K562 (cell line): ENCODE measurements at regions not wholly inside any gene's neighbourhood (a gene's known extent, or its start where the extent isn't known, plus 50 kb on each side); places are given as distances from the start of the nearest gene placed in this dataset.

Experiments used
- ATAC-seq: fragments of 200-7000 bp; cut with Tn5 transposase; 3 replicates; pipeline ENCODE4 v1.9.1; 2020; ENCODE audit warnings: moderate library complexity
- BruUV-seq: library from RNA; stranded (reverse); fragments of 400-500 nt; replicated peaks from 2 replicates; lab custom pipeline; 2021; lab: Mats Ljungman, UMichigan
- CTCF ChIA-PET: fragments of 300-600 bp; formaldehyde crosslinking; extraction: SDS; loops from one replicate; lab custom pipeline; 2021; ENCODE audit warnings: low intra/inter-chr PET ratio; lab: Yijun Ruan, JAX
- POLR2A ChIA-PET: fragments of 300-600, 350-650 bp; sonication (Branson Sonifier 250); formaldehyde crosslinking; extraction: SDS; loops from one replicate; lab custom pipeline; 2021; ENCODE audit warnings: antibody characterized with exemption, inconsistent platforms; lab: Yijun Ruan, JAX
- DNase-seq, 4 experiments: peaks; one replicate each; pipeline versions ENCODE4 v3.0.0 to v3.0.0-alpha.2; 2011 to 2018; ENCODE audit warnings: low spot score in 3 of 4, mixed read lengths in 3 of 4; ENCODE audit errors: extremely low read depth in 1 of 4
- FAIRE-seq: peaks from 2 replicates; lab custom pipeline; 2011; peaks lifted over from hg19 to GRCh38; lab: Jason Lieb, UNC
- H2AFZ ChIP-seq: 2 replicates; pipeline ENCODE4 v1.6.0; 2011; ENCODE audit warnings: low read depth, low read length, control low read depth, inconsistent platforms
- H3K27ac ChIP-seq: fragments of 200-600 bp; 3 replicates; pipeline ENCODE4 v1.8.0; 2011; ENCODE audit warnings: low read depth, mild to moderate bottlenecking, control low read depth, inconsistent platforms, low read length, moderate library complexity, mixed read lengths; ENCODE audit errors: extremely low read depth
- H3K27me3 ChIP-seq, 2 experiments: fragments of 300-600 bp in 1 of 2; 2 replicates in 1 of 2; 3 replicates in 1 of 2; pipeline versions ENCODE4 v1.6.0 to v1.8.0; 2011; ENCODE audit warnings: inconsistent platforms in 2 of 2, low read length in 2 of 2, mild to moderate bottlenecking in 1 of 2, mixed read lengths in 1 of 2, moderate library complexity in 1 of 2; ENCODE audit not compliant: control insufficient read depth in 2 of 2, insufficient read depth in 2 of 2
- H3K36me3 ChIP-seq: fragments of 300-600 bp; 3 replicates; pipeline ENCODE4 v1.8.0; 2011; ENCODE audit warnings: mild to moderate bottlenecking, low read length, inconsistent platforms; ENCODE audit not compliant: control insufficient read depth, insufficient read depth
- H3K4me1 ChIP-seq, 2 experiments: fragments of 200-600 bp in 1 of 2; replicated peaks in 1 of 2; 2 replicates in 1 of 2; 3 replicates in 1 of 2; pipeline versions ENCODE4 v1.5.1 to v1.8.0; 2011; ENCODE audit warnings: inconsistent platforms in 2 of 2, low read length in 2 of 2, mild to moderate bottlenecking in 1 of 2, mixed read lengths in 1 of 2, moderate library complexity in 1 of 2; ENCODE audit not compliant: control insufficient read depth in 2 of 2, insufficient read depth in 2 of 2
- H3K4me2 ChIP-seq: 2 replicates; pipeline ENCODE4 v1.6.1; 2011; ENCODE audit warnings: low read length, control low read depth, inconsistent platforms, mixed read lengths; ENCODE audit not compliant: insufficient read depth
- H3K4me3 ChIP-seq: fragments of 200-600 bp; sonication (generic), shearing (Covaris generic); 2 replicates; pipeline ENCODE4 v1.5.1; 2016; ENCODE audit warnings: control low read depth, inconsistent platforms
- H3K79me2 ChIP-seq: fragments of 200-600 bp; 3 replicates; pipeline ENCODE4 v1.8.0; 2011; ENCODE audit warnings: low read length, inconsistent platforms; ENCODE audit not compliant: control insufficient read depth, insufficient read depth
- H3K9ac ChIP-seq, 2 experiments: 2 replicates each; pipeline versions ENCODE4 v1.6.0 to v1.6.1; 2011; ENCODE audit warnings: low read depth in 2 of 2, low read length in 2 of 2, control low read depth in 1 of 2, inconsistent platforms in 1 of 2, mild to moderate bottlenecking in 1 of 2, mixed read lengths in 1 of 2; ENCODE audit not compliant: insufficient read depth in 1 of 2
- H3K9me1 ChIP-seq: one replicate; pipeline ENCODE4 v1.6.0; 2011; ENCODE audit warnings: inconsistent platforms, mild to moderate bottlenecking, low read length, moderate library complexity; ENCODE audit not compliant: control insufficient read depth, insufficient read depth
- H3K9me3 ChIP-seq: replicated peaks from 2 replicates; pipeline ENCODE4 v1.5.1; 2011; ENCODE audit warnings: low read depth, low read length, inconsistent platforms; ENCODE audit not compliant: control insufficient read depth, insufficient read depth
- H4K20me1 ChIP-seq: replicated peaks from 2 replicates; pipeline ENCODE4 v1.6.1; 2011; ENCODE audit warnings: low read length, inconsistent platforms, mixed read lengths; ENCODE audit not compliant: control insufficient read depth, insufficient read depth
- ARID3A ChIP-seq: IDR thresholded peaks from 2 replicates; pipeline ENCODE4 v1.6.1; 2012; ENCODE audit warnings: low read depth, low read length, improper control_type of control experiment, borderline replicate concordance
- CEBPG ChIP-seq, 3 experiments: fragments of 200-800 bp in 1 of 3; sonication (Bioruptor generic) in 1 of 3; sonication (generic) in 1 of 3; formaldehyde crosslinking in 1 of 3; IDR thresholded peaks in 2 of 3; conservative IDR thresholded peaks in 1 of 3; 2 replicates each; pipeline versions ENCODE4 v1.6.1 to v1.8.0; 2016 to 2022; ENCODE audit warnings: missing compliant biosample characterization in 2 of 3, missing genetic modification characterization in 2 of 3, mild to moderate bottlenecking in 1 of 3, missing genetic modification reagents in 1 of 3
- NFYB ChIP-seq: IDR thresholded peaks from 2 replicates; pipeline ENCODE4 v1.6.1; 2011; ENCODE audit warnings: mild to moderate bottlenecking, moderate library complexity; ENCODE audit not compliant: insufficient read length; ENCODE audit errors: extremely low read depth
- PTBP1 ChIP-seq: fragments of 200-400 bp; formaldehyde crosslinking; IDR thresholded peaks from 2 replicates; pipeline ENCODE4 v1.6.1; 2017; ENCODE audit warnings: low read depth, low read length
- RFX5 ChIP-seq: IDR thresholded peaks from 2 replicates; pipeline ENCODE4 v1.6.1; 2011; ENCODE audit warnings: low read depth, mild to moderate bottlenecking, improper control_type of control experiment, low read length
- WGBS: fragments of 100-300 bp; shearing (Covaris generic); methylation state at CpG from one replicate; pipeline ENCODE4 v1.1.6; 2016; ENCODE audit warnings: low coverage, mixed read lengths; ENCODE audit not compliant: insufficient coverage; ENCODE audit errors: missing lambda C conversion rate; 5-methylcytosine and 5-hydroxymethylcytosine counted together
- in situ Hi-C: fragments of 300-500 bp; cut with MboI; formaldehyde crosslinking; loops from 4 replicates; pipeline ENCODE4 v1.15.0; 2018; ENCODE audit warnings: inconsistent platforms, mixed read lengths
- intact Hi-C: fragments of 100-400 bp; cut with micrococcal nuclease; formaldehyde crosslinking; loops from 2 replicates; pipeline ENCODE4 v1.14.2; 2022

- H3K36me3 ChIP-seq: no peaks in the 10 kb centered on the region
- H3K27me3 ChIP-seq: 0 out of 5 replicates have a peak, but pooled peaks cover 0 to under 1% of the 10 kb centered on the region in 2 experiments
- no peak for ATAC-seq
- no peak overlapping the region for H3K9ac ChIP-seq
- no peaks in the 10 kb centered on the region for H3K4me1 ChIP-seq
- H3K27ac ChIP-seq: no peak overlapping the region
- no peak overlapping the region for H2AFZ ChIP-seq
- H3K4me3 ChIP-seq: no peak overlapping the region
- ChIA-PET POLR2A (interaction anchor here (0.6 kb wide), 1 partner anchor 187 kb away, joined by 3 read pairs; no protein-coding TSS in a partner anchor), CTCF (no interaction called here)
- no peak for FAIRE-seq
- TF ChIP-seq PTBP1 (no peak), RFX5 (no peak), CEBPG (CRISPR knock-in tag; IDR thresholded peaks at IDR 0.05) (no peak), CEBPG (tag; conservative IDR thresholded peaks at IDR 0.05 in 1 of 2, IDR thresholded peaks at IDR 0.05 in 1 of 2) (no peak), ARID3A (no peak), NFYB (no peak)
- H3K79me2 ChIP-seq: no peaks in the 10 kb centered on the region
- H3K4me2 ChIP-seq: no peak overlapping the region
- intact Hi-C loops: no loop called here
- no TSS peak for BruUV-seq
- no peaks in the 10 kb centered on the region for H3K9me3 ChIP-seq
- no peaks in the 10 kb centered on the region for H4K20me1 ChIP-seq
- 0% methylated on average over 1 of the region's 1 CpG for WGBS
- no peaks in the 10 kb centered on the region for H3K9me1 ChIP-seq
- DNase-seq: no peak
- in situ Hi-C loops: no loop called here
Observed at GRCh38 chr3:59513570-59513969, 463.7 kb upstream of the CFAP20DC start.
